RWPE1 (cell line): ENCODE measurements at regions not wholly inside any gene's neighbourhood (a gene's known extent, or its start where the extent isn't known, plus 50 kb on each side); places are given as distances from the start of the nearest gene placed in this dataset.
"Not testable (repeated sequence)": the region's sequence is repeated elsewhere in the genome, so short reads cannot be mapped to it uniquely, and the experiment has no call there.

ENCODE experiments used
- CTCF ChIA-PET: fragments of 350-600 bp; sonication (Branson Sonifier 250); formaldehyde crosslinking; extraction: SDS; loops from one replicate; lab custom pipeline; 2021; lab: Yijun Ruan, JAX
- POLR2A ChIA-PET: fragments of 400-600 bp; formaldehyde crosslinking; extraction: SDS; loops from one replicate; lab custom pipeline; 2020; ENCODE audit warnings: antibody characterized with exemption; ENCODE audit not compliant: low non-redundant PET; lab: Yijun Ruan, JAX
- DNase-seq: peaks from one replicate; pipeline ENCODE4 v3.0.0; 2012; ENCODE audit warnings: low spot score
- H3K27ac ChIP-seq: fragments of 450-650 bp; 2 replicates; pipeline ENCODE4 v1.5.1; 2017
- CTCF ChIP-seq: fragments of 450-650 bp; conservative IDR thresholded peaks from 2 replicates; pipeline ENCODE4 v1.5.1; 2017; ENCODE audit warnings: low read depth, mild to moderate bottlenecking

DNA sequence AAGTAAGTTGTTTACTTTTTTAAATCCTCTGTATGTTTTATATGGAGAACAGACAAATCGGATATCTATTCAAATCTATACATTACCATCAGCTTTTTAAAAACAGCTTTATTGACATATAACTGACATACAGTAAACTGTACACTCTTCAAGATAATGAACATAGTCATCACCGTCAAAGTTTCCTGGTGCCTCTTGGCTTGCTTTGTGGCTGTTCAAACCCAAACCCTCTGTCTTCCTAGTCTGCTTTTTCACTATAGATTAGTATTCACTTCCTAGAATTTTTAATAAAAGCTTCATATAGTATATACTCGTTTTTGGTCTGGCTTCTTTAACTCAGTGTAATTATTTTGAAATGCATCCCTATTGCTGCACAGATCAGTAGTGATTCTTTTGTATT lies 56.4 kb upstream of the TPTE start:
- DNase-seq: no peak
- ChIA-PET POLR2A (no interaction called here), CTCF (no interaction called here)
- TF ChIP-seq CTCF: no peak
- H3K27ac ChIP-seq: no peak overlapping the region

- POLR2A ChIA-PET, CTCF ChIA-PET, DNase-seq, H3K27ac ChIP-seq: not testable (repeated sequence)
Measured at GRCh38 chr21:10465524-10466110, 55.8 kb upstream of the TPTE start.

- no peak for DNase-seq
- H3K27ac ChIP-seq: no peak overlapping the region
- TF ChIP-seq CTCF: no peak
- CTCF ChIA-PET: no interaction called here
- POLR2A ChIA-PET: no interaction called here
Measured at GRCh38 chr21:10466200-10466599, 55.2 kb upstream of the TPTE start.
